H1 (cell line): ENCODE measurements at regions not wholly inside any gene's neighbourhood (a gene's known extent, or its start where the extent isn't known, plus 50 kb on each side); places are given as distances from the start of the nearest gene placed in this dataset.

Experiments
- GABPA ChIP-seq: IDR thresholded peaks from 2 replicates; pipeline ENCODE4 v1.6.1; 2011; ENCODE audit warnings: mild to moderate bottlenecking, low read length, moderate library complexity, borderline replicate concordance; ENCODE audit not compliant: insufficient read depth

DNA sequence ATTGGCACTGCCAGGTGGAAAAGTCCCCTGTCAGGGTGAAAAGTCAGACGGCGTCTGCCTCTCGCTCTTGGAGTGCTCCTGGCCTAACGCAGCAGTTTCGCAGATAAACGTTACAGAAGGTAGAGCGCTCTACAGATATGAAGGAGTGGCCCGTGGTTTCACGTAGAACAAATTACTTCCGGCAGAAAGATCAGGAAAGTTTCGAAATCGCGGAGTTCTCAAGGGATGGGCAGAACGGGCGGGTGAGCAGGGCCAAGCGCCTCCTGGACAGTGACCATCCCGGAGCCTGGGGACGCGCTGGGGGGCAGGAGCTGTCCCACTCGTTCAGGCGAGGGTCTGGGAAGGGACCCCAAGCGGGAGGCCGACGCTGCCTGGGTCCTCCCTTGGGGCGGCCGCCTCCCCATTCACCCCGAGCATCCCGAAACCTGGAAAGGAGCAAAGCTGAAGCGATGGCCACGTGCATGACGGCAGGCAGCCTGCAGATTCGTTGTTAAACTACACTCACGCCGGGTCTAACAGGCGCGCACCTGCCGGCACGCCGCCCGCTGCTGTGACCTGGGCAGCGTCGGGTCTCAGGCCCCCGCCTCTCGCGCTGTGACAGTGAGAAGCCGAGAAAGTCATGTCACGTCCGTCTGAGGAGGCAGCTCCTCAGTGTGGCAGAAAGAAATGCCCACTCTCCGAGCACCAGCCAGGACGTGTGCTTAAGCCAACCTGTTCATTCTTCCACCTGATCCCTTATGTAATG is 122.9 kb upstream of the SALL3 start (continued):
- no peak for TF ChIP-seq GABPA
- TF ChIP-seq, all 59 proteins: peak for 0
